ENCODE measurements at regions not wholly inside any gene's neighbourhood (a gene's known extent, or its start where the extent isn't known, plus 50 kb on each side); places are given as distances from the start of the nearest gene placed in this dataset.
A peak's percentile ranks its signal among the peaks of the same experiment; 100 is the strongest.

- intact Hi-C loops (cut with DNase I) = no loop called here
- FAIRE-seq (no peak), DNase-seq (peak in 4 of 5 donors; percentile 83 to 87 (median 85))
- Histone ChIP-seq H3K9ac (ENCODE audit: low read length in 3 of 3) (no peak overlapping the region), H3K4me3 (ENCODE audit: low read length in 3 of 3) (no peak overlapping the region), H3K9me3 (ENCODE audit: control insufficient read depth in 2 of 3, insufficient read depth in 1 of 3, low read length in 3 of 3) (no peaks in the 10 kb centered on the region), H3K36me3 (ENCODE audit: control insufficient read depth in 2 of 3, insufficient read depth in 3 of 3, low read length in 3 of 3) (no peaks in the 10 kb centered on the region), H3K27ac (ENCODE audit: low read depth in 2 of 2, low read length in 2 of 2) (no peak overlapping the region), H3K27me3 (ENCODE audit: control insufficient read depth, insufficient read depth, low read length) (no peaks in the 10 kb centered on the region), H3K4me1 (ENCODE audit: control insufficient read depth in 2 of 3, insufficient read depth in 2 of 3, low read depth in 1 of 3, low read length in 3 of 3) (no peaks in the 10 kb centered on the region)
- TF ChIP-seq, protein P1, sequence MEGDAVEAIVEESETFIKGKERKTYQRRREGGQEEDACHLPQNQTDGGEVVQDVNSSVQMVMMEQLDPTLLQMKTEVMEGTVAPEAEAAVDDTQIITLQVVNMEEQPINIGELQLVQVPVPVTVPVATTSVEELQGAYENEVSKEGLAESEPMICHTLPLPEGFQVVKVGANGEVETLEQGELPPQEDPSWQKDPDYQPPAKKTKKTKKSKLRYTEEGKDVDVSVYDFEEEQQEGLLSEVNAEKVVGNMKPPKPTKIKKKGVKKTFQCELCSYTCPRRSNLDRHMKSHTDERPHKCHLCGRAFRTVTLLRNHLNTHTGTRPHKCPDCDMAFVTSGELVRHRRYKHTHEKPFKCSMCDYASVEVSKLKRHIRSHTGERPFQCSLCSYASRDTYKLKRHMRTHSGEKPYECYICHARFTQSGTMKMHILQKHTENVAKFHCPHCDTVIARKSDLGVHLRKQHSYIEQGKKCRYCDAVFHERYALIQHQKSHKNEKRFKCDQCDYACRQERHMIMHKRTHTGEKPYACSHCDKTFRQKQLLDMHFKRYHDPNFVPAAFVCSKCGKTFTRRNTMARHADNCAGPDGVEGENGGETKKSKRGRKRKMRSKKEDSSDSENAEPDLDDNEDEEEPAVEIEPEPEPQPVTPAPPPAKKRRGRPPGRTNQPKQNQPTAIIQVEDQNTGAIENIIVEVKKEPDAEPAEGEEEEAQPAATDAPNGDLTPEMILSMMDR (IDR thresholded peaks at IDR 0.05; ENCODE audit: borderline replicate concordance, extremely low read depth, insufficient read depth) = peak; percentile 41
Observed at GRCh38 chr12:3342051-3342450, 149.0 kb upstream of the PRMT8 start.

- FAIRE-seq (no peak), DNase-seq (no peak)
- Histone ChIP-seq H3K4me3 (ENCODE audit: low read length in 3 of 3) (no peak overlapping the region), H3K36me3 (ENCODE audit: control insufficient read depth in 2 of 3, insufficient read depth in 3 of 3, low read length in 3 of 3) (no peaks in the 10 kb centered on the region), H3K9ac (ENCODE audit: low read length in 3 of 3) (no peak overlapping the region), H3K27me3 (ENCODE audit: control insufficient read depth, insufficient read depth, low read length) (no peaks in the 10 kb centered on the region), H3K9me3 (ENCODE audit: control insufficient read depth in 2 of 3, insufficient read depth in 1 of 3, low read length in 3 of 3) (no peaks in the 10 kb centered on the region), H3K4me1 (ENCODE audit: control insufficient read depth in 2 of 3, insufficient read depth in 2 of 3, low read depth in 1 of 3, low read length in 3 of 3) (no peaks in the 10 kb centered on the region), H3K27ac (ENCODE audit: low read depth in 2 of 2, low read length in 2 of 2) (no peak overlapping the region)
- intact Hi-C loops (cut with DNase I) = no loop called here
- TF ChIP-seq, protein P1 (IDR thresholded peaks at IDR 0.05; ENCODE audit: borderline replicate concordance, extremely low read depth, insufficient read depth) = no peak
Observed at GRCh38 chr12:3348055-3348454, 142.9 kb upstream of the PRMT8 start.

- H3K4me3 ChIP-seq (ENCODE audit: low read length in 3 of 3) = no peak overlapping the region
- intact Hi-C loops (cut with DNase I) = no loop called here
- H3K36me3 ChIP-seq (ENCODE audit: control insufficient read depth in 2 of 3, insufficient read depth in 3 of 3, low read length in 3 of 3) = no peaks in the 10 kb centered on the region
- no peak for DNase-seq
- no peak overlapping the region for H3K27ac ChIP-seq (ENCODE audit: low read depth in 2 of 2, low read length in 2 of 2)
- no peak for FAIRE-seq
- TF ChIP-seq, protein P1 (IDR thresholded peaks at IDR 0.05; ENCODE audit: borderline replicate concordance, extremely low read depth, insufficient read depth) = no peak
- peaks cover 0 to 2% (median 0%) of the 10 kb centered on the region in 3 donors for H3K4me1 ChIP-seq (ENCODE audit: control insufficient read depth in 2 of 3, insufficient read depth in 2 of 3, low read depth in 1 of 3, low read length in 3 of 3)
- H3K9ac ChIP-seq (ENCODE audit: low read length in 3 of 3) = no peak overlapping the region
- no peaks in the 10 kb centered on the region for H3K27me3 ChIP-seq (ENCODE audit: control insufficient read depth, insufficient read depth, low read length)
- H3K9me3 ChIP-seq (ENCODE audit: control insufficient read depth in 2 of 3, insufficient read depth in 1 of 3, low read length in 3 of 3) = no peaks in the 10 kb centered on the region
Observed at GRCh38 chr12:3350432-3350831, 140.6 kb upstream of the PRMT8 start.

DNA sequence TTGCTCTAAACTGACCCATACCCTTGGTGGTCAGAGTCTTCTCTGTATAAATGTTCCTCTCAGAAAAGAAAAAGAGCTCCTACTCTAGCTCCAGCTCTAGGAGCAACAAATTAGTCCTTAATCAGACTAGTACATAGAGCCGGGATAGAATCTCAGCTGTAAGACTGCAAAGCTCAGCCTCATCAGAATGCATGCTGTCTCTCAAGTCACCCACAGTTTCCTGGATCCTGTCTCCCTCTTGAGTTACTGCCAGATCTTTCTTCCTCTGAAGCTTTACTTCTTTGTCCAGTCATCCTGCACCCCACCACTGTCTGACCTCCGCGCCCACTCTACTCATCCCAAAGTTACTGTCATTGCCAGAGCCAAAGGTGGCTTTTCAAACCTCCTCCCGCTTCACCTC lies 139.3 kb upstream of the PRMT8 start:
- Histone ChIP-seq H3K4me3 (ENCODE audit: low read length in 3 of 3) (no peak overlapping the region), H3K27me3 (ENCODE audit: control insufficient read depth, insufficient read depth, low read length) (no peaks in the 10 kb centered on the region), H3K9me3 (ENCODE audit: control insufficient read depth in 2 of 3, insufficient read depth in 1 of 3, low read length in 3 of 3) (no peaks in the 10 kb centered on the region), H3K4me1 (ENCODE audit: control insufficient read depth in 2 of 3, insufficient read depth in 2 of 3, low read depth in 1 of 3, low read length in 3 of 3) (peaks cover 0 to 2% (median 0%) of the 10 kb centered on the region in 3 donors), H3K36me3 (ENCODE audit: control insufficient read depth in 2 of 3, insufficient read depth in 3 of 3, low read length in 3 of 3) (no peaks in the 10 kb centered on the region), H3K9ac (ENCODE audit: low read length in 3 of 3) (no peak overlapping the region), H3K27ac (ENCODE audit: low read depth in 2 of 2, low read length in 2 of 2) (no peak overlapping the region)
- TF ChIP-seq, protein P1 (IDR thresholded peaks at IDR 0.05; ENCODE audit: borderline replicate concordance, extremely low read depth, insufficient read depth) = no peak
- FAIRE-seq (no peak), DNase-seq (no peak)
- intact Hi-C loops (cut with DNase I) = no loop called here

All from kidney (tissue), 13 donors.